HAP-1 (cell line): ENCODE measurements at regions not wholly inside any gene's neighbourhood (a gene's known extent, or its start where the extent isn't known, plus 50 kb on each side); places are given as distances from the start of the nearest gene placed in this dataset.
"Not testable (repeated sequence)": the region's sequence is repeated elsewhere in the genome, so short reads cannot be mapped to it uniquely, and the experiment has no call there.

Source experiments
- DNase-seq, 2 experiments: peaks; one replicate each; pipeline ENCODE4 v3.0.0-alpha.2; 2016 to 2020; ENCODE audit warnings: low spot score in 2 of 2
- H3K27me3 ChIP-seq: fragments of 250-450 bp; sonication (Bioruptor Pico); 2 replicates; pipeline ENCODE4 v1.5.1; 2020; ENCODE audit warnings: low read depth, mild to moderate bottlenecking, moderate library complexity
- H3K36me3 ChIP-seq: fragments of 250-450 bp; sonication (Bioruptor Pico); replicated peaks from 2 replicates; pipeline ENCODE4 v1.5.1; 2020; ENCODE audit warnings: mild to moderate bottlenecking
- H3K4me1 ChIP-seq: fragments of 250-450 bp; sonication (Bioruptor Pico); 2 replicates; pipeline ENCODE4 v1.5.1; 2020; ENCODE audit warnings: mild to moderate bottlenecking
- H3K4me3 ChIP-seq: fragments of 250-450 bp; sonication (Bioruptor Pico); 2 replicates; pipeline ENCODE4 v1.5.1; 2020; ENCODE audit warnings: mild to moderate bottlenecking, moderate library complexity
- H3K9me3 ChIP-seq: fragments of 250-450 bp; sonication (Bioruptor Pico); 2 replicates; pipeline ENCODE4 v1.5.1; 2020; ENCODE audit warnings: mild to moderate bottlenecking, moderate library complexity
- in situ Hi-C: fragments of 300-500 bp; cut with MboI; formaldehyde crosslinking; loops from 3 replicates; pipeline ENCODE4 v1.14.3; 2020; ENCODE audit warnings: low sequenced_read_pairs, inconsistent platforms, mixed read lengths

- H3K27me3 ChIP-seq = no peaks in the 10 kb centered on the region
- no peak overlapping the region for H3K4me3 ChIP-seq
- H3K9me3 ChIP-seq = no peaks in the 10 kb centered on the region
- no peaks in the 10 kb centered on the region for H3K4me1 ChIP-seq
- in situ Hi-C loops = no loop called here
- DNase-seq = no peak
- H3K36me3 ChIP-seq = no peaks in the 10 kb centered on the region
Observed at GRCh38 chr4:103895876-103896465, 176.2 kb upstream of the TACR3 start.

- H3K9me3 ChIP-seq = no peaks in the 10 kb centered on the region
- H3K4me1 ChIP-seq = no peaks in the 10 kb centered on the region
- H3K27me3 ChIP-seq = no peaks in the 10 kb centered on the region
- in situ Hi-C loops = no loop called here
- no peaks in the 10 kb centered on the region for H3K36me3 ChIP-seq
- no peak overlapping the region for H3K4me3 ChIP-seq
- no peak for DNase-seq
Observed at GRCh38 chr4:103892586-103892985, 172.8 kb upstream of the TACR3 start.

- in situ Hi-C loops = no loop called here
- DNase-seq = no peak
- no peaks in the 10 kb centered on the region for H3K27me3 ChIP-seq
- no peak overlapping the region for H3K4me3 ChIP-seq
- H3K9me3 ChIP-seq = no peaks in the 10 kb centered on the region
- H3K4me1 ChIP-seq = no peaks in the 10 kb centered on the region
- no peaks in the 10 kb centered on the region for H3K36me3 ChIP-seq
Observed at GRCh38 chr4:103887191-103887590, 167.4 kb upstream of the TACR3 start.

GRCh38 chr4:103885152-103885551 lies 165.4 kb upstream of the TACR3 start:
- in situ Hi-C loops = no loop called here

GRCh38 chr4:103867311-103867710 lies 147.5 kb upstream of the TACR3 start:
- Histone ChIP-seq H3K36me3 (no peaks in the 10 kb centered on the region), H3K4me3 (no peak overlapping the region), H3K9me3 (no peaks in the 10 kb centered on the region), H3K4me1 (no peaks in the 10 kb centered on the region), H3K27me3 (no peaks in the 10 kb centered on the region)
- no peak for DNase-seq
- in situ Hi-C loops = no loop called here

More at GRCh38 chr4:103885152-103885551, 165.4 kb upstream of the TACR3 start:
- H3K36me3 ChIP-seq = no peaks in the 10 kb centered on the region
- H3K4me1 ChIP-seq = no peaks in the 10 kb centered on the region
- H3K27me3 ChIP-seq = no peaks in the 10 kb centered on the region
- H3K9me3 ChIP-seq = no peaks in the 10 kb centered on the region
- DNase-seq = no peak
- H3K4me3 ChIP-seq = no peak overlapping the region

- no peak for DNase-seq
- Histone ChIP-seq H3K4me1 (no peaks in the 10 kb centered on the region), H3K36me3 (no peaks in the 10 kb centered on the region), H3K4me3 (no peak overlapping the region), H3K27me3 (peaks cover 2% of the 10 kb centered on the region; the same call in 1 of the 2 replicates), H3K9me3 (no peaks in the 10 kb centered on the region)
- in situ Hi-C loops = no loop called here
Observed at GRCh38 chr4:103853627-103854026, 133.8 kb upstream of the TACR3 start.

GRCh38 chr4:103853146-103853545 lies 133.4 kb upstream of the TACR3 start:
- no peaks in the 10 kb centered on the region for H3K36me3 ChIP-seq

GRCh38 chr4:103845075-103845474 lies 125.3 kb upstream of the TACR3 start:
- DNase-seq = no peak
- Histone ChIP-seq H3K36me3 (no peaks in the 10 kb centered on the region), H3K9me3 (no peaks in the 10 kb centered on the region), H3K4me1 (no peaks in the 10 kb centered on the region), H3K27me3 (0 out of 2 replicates have a peak, but pooled peaks cover 5% of the 10 kb centered on the region), H3K4me3 (no peak overlapping the region)
- in situ Hi-C loops = no loop called here

More at GRCh38 chr4:103853146-103853545, 133.4 kb upstream of the TACR3 start:
- Histone ChIP-seq H3K4me3 (no peak overlapping the region), H3K4me1 (no peaks in the 10 kb centered on the region), H3K27me3 (peaks cover 2% of the 10 kb centered on the region; the same call in 1 of the 2 replicates), H3K9me3 (no peaks in the 10 kb centered on the region)
- in situ Hi-C loops = no loop called here
- DNase-seq = no peak

- Histone ChIP-seq H3K36me3 (no peaks in the 10 kb centered on the region), H3K9me3 (no peaks in the 10 kb centered on the region), H3K27me3 (0 out of 2 replicates have a peak, but pooled peaks cover 5% of the 10 kb centered on the region), H3K4me1 (no peaks in the 10 kb centered on the region), H3K4me3 (no peak overlapping the region)
- in situ Hi-C loops = no loop called here
- no peak for DNase-seq
Observed at GRCh38 chr4:103842637-103843239, 123.0 kb upstream of the TACR3 start.

- H3K9me3 ChIP-seq = no peaks in the 10 kb centered on the region
- no peak overlapping the region for H3K4me3 ChIP-seq
- in situ Hi-C loops = no loop called here
- 0 out of 2 replicates have a peak, but pooled peaks cover 5% of the 10 kb centered on the region for H3K27me3 ChIP-seq
- no peak for DNase-seq
- H3K4me1 ChIP-seq = no peaks in the 10 kb centered on the region
- no peaks in the 10 kb centered on the region for H3K36me3 ChIP-seq
Observed at GRCh38 chr4:103842076-103842475, 122.3 kb upstream of the TACR3 start.

- in situ Hi-C loops, H3K4me1 ChIP-seq, DNase-seq, H3K27me3 ChIP-seq, H3K4me3 ChIP-seq, H3K36me3 ChIP-seq, H3K9me3 ChIP-seq: not testable (repeated sequence)
Observed at GRCh38 chr4:103810308-103810707, 90.5 kb upstream of the TACR3 start.

- Histone ChIP-seq H3K4me1 (no peaks in the 10 kb centered on the region), H3K4me3 (no peak overlapping the region), H3K9me3 (no peaks in the 10 kb centered on the region), H3K27me3 (no peaks in the 10 kb centered on the region), H3K36me3 (no peaks in the 10 kb centered on the region)
- in situ Hi-C loops = no loop called here
- DNase-seq = no peak
Observed at GRCh38 chr4:103802766-103803165, 83.0 kb upstream of the TACR3 start.

- in situ Hi-C loops = loop anchor here (10.0 kb wide), 1 partner anchor 582 kb away; no protein-coding TSS in a partner anchor
- no peaks in the 10 kb centered on the region for H3K9me3 ChIP-seq
- H3K36me3 ChIP-seq = no peaks in the 10 kb centered on the region
- H3K27me3 ChIP-seq = no peaks in the 10 kb centered on the region
- no peak overlapping the region for H3K4me3 ChIP-seq
- DNase-seq = no peak
- peaks cover 4% of the 10 kb centered on the region; the same call in 1 of the 2 replicates for H3K4me1 ChIP-seq
Observed at GRCh38 chr4:103787057-103787456, 67.3 kb upstream of the TACR3 start.

GRCh38 chr4:103786593-103786992 lies 66.8 kb upstream of the TACR3 start:
- H3K4me1 ChIP-seq = peaks cover 4% of the 10 kb centered on the region; the same call in 1 of the 2 replicates
- no peak overlapping the region for H3K4me3 ChIP-seq
- no peaks in the 10 kb centered on the region for H3K27me3 ChIP-seq
- H3K9me3 ChIP-seq = no peaks in the 10 kb centered on the region
- DNase-seq = no peak
- H3K36me3 ChIP-seq = no peaks in the 10 kb centered on the region
- in situ Hi-C loops = loop anchor here (10.0 kb wide), 1 partner anchor 582 kb away; no protein-coding TSS in a partner anchor
